WERI-Rb-1 (cell line): ENCODE measurements at regions not wholly inside any gene's neighbourhood (a gene's known extent, or its start where the extent isn't known, plus 50 kb on each side); places are given as distances from the start of the nearest gene placed in this dataset.

Source experiments
- DNase-seq: peaks from one replicate; pipeline ENCODE4 v3.0.0-alpha.2; 2020
- H3K27ac ChIP-seq: fragments of 250-450 bp; sonication (Bioruptor Pico); 2 replicates; pipeline ENCODE4 v1.5.1; 2020; ENCODE audit warnings: mild to moderate bottlenecking, moderate library complexity
- H3K27me3 ChIP-seq: fragments of 250-450 bp; sonication (Bioruptor Pico); 2 replicates; pipeline ENCODE4 v1.5.1; 2021; ENCODE audit warnings: mild to moderate bottlenecking, low read depth, moderate library complexity; ENCODE audit not compliant: insufficient read depth, severe bottlenecking
- H3K36me3 ChIP-seq: fragments of 250-450 bp; sonication (Bioruptor Pico); 2 replicates; pipeline ENCODE4 v1.5.1; 2020; ENCODE audit warnings: mild to moderate bottlenecking, moderate library complexity
- H3K4me3 ChIP-seq: 2 replicates; pipeline ENCODE4 v1.5.1; 2011; ENCODE audit warnings: low read depth, mild to moderate bottlenecking, control low read depth, low read length
- H3K9me3 ChIP-seq: fragments of 250-450 bp; sonication (Bioruptor Pico); 2 replicates; pipeline ENCODE4 v1.5.1; 2021; ENCODE audit warnings: mild to moderate bottlenecking, moderate library complexity; ENCODE audit not compliant: severe bottlenecking
- CTCF ChIP-seq: IDR thresholded peaks from 2 replicates; pipeline ENCODE4 v1.5.1; 2011; ENCODE audit warnings: low read depth, mild to moderate bottlenecking, control low read depth, inconsistent platforms, low read length

GRCh38 chr21:14620152-14620551 lies 74.0 kb upstream of the SAMSN1 start:
- Histone ChIP-seq H3K27me3 (no peaks in the 10 kb centered on the region), H3K4me3 (no peak overlapping the region)

GRCh38 chr21:14617871-14618270 lies 71.8 kb upstream of the SAMSN1 start:
- no peak for TF ChIP-seq CTCF
- Histone ChIP-seq H3K27ac (no peak overlapping the region), H3K9me3 (peaks cover 12% of the 10 kb centered on the region), H3K36me3 (no peaks in the 10 kb centered on the region), H3K4me3 (no peak overlapping the region), H3K27me3 (no peaks in the 10 kb centered on the region)
- no peak for DNase-seq

More at GRCh38 chr21:14620152-14620551, 74.0 kb upstream of the SAMSN1 start:
- TF ChIP-seq CTCF = no peak
- Histone ChIP-seq H3K36me3 (no peaks in the 10 kb centered on the region), H3K27ac (no peak overlapping the region), H3K9me3 (peaks cover 12% of the 10 kb centered on the region)
- no peak for DNase-seq

GRCh38 chr21:14617040-14617393 lies 70.9 kb upstream of the SAMSN1 start:
- TF ChIP-seq CTCF = no peak
- H3K27ac ChIP-seq = no peak overlapping the region
- H3K9me3 ChIP-seq = peaks cover 12% of the 10 kb centered on the region
- H3K27me3 ChIP-seq = no peaks in the 10 kb centered on the region
- H3K36me3 ChIP-seq = no peaks in the 10 kb centered on the region
- H3K4me3 ChIP-seq = no peak overlapping the region
- DNase-seq = no peak

- no peaks in the 10 kb centered on the region for H3K36me3 ChIP-seq
- DNase-seq = no peak
- H3K27me3 ChIP-seq = no peaks in the 10 kb centered on the region
- no peak for TF ChIP-seq CTCF
- peaks cover 7% of the 10 kb centered on the region for H3K9me3 ChIP-seq
- H3K4me3 ChIP-seq = no peak overlapping the region
- no peak overlapping the region for H3K27ac ChIP-seq
Measured at GRCh38 chr21:14616380-14617039, 70.4 kb upstream of the SAMSN1 start.

GRCh38 chr21:14615359-14615974 lies 69.4 kb upstream of the SAMSN1 start:
- no peaks in the 10 kb centered on the region for H3K27me3 ChIP-seq
- no peak overlapping the region for H3K27ac ChIP-seq
- no peaks in the 10 kb centered on the region for H3K36me3 ChIP-seq
- no peak overlapping the region for H3K4me3 ChIP-seq
- DNase-seq = no peak
- peaks cover 4% of the 10 kb centered on the region for H3K9me3 ChIP-seq
- no peak for TF ChIP-seq CTCF

GRCh38 chr21:14614287-14614686 lies 68.2 kb upstream of the SAMSN1 start:
- H3K36me3 ChIP-seq = no peaks in the 10 kb centered on the region
- no peaks in the 10 kb centered on the region for H3K27me3 ChIP-seq
- H3K27ac ChIP-seq = no peak overlapping the region
- no peak for DNase-seq
- H3K9me3 ChIP-seq = no peaks in the 10 kb centered on the region
- no peak for TF ChIP-seq CTCF
- H3K4me3 ChIP-seq = no peak overlapping the region
